ENCODE measurements at regions not wholly inside any gene's neighbourhood (a gene's known extent, or its start where the extent isn't known, plus 50 kb on each side); places are given as distances from the start of the nearest gene placed in this dataset.

- TF ChIP-seq POLR2A (IDR thresholded peaks at IDR 0.05) (no peak), CTCF (IDR thresholded peaks at IDR 0.05) (no peak)
Observed at GRCh38 chr2:83782122-83782521, 677.0 kb downstream of the SUCLG1 start.

Measured in testis (tissue), 2 donors.